GM18868 (cell line): ENCODE measurements at regions not wholly inside any gene's neighbourhood (a gene's known extent, or its start where the extent isn't known, plus 50 kb on each side); places are given as distances from the start of the nearest gene placed in this dataset.

Experiments
- ATAC-seq: cut with Tn5 transposase; IDR thresholded peaks from one replicate; pipeline ENCODE4 v1.9.1; 2021; ENCODE audit warnings: mild to moderate bottlenecking, moderate library complexity; ENCODE audit not compliant: unreplicated experiment

DNA sequence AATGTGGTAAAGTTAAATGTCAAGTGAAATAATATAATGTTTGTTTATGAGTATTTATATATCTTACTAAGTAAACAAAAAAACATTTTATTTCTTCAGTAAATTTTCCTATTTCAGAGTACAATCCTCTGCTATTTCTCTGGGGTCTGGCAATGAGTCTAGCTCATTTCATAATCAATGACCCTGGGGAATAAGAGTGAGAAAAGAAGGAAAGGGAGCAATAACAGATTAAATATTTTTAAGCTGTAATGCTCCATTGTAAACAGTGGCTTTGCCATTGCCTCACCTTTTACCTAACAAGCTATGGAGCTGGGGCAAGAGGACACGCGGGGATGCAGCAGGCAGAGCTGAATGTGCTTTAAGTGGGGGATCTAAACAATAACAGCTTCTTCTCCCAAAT, 1071.9 kb downstream of the FLRT2 start:
- ATAC-seq = no peak

DNA sequence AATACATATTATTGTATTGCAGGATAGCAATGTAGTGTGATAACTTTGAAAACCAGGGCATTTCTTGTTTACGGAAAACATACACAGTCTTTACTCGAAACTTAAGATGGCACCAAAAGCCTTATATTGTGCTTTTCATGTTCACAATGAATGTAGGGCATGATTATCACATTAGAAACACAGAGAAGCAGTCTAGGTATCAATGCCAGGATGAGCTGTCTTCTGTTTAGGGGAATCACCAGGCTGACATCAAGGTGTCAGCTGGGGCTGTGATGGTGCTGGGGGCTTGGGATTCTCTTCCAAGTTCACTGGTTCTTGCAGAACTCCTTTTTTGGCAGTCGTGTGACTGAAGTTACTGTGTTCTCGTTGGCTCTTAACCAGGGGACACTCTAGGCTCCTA, 1067.3 kb downstream of the FLRT2 start:
- ATAC-seq = no peak

DNA sequence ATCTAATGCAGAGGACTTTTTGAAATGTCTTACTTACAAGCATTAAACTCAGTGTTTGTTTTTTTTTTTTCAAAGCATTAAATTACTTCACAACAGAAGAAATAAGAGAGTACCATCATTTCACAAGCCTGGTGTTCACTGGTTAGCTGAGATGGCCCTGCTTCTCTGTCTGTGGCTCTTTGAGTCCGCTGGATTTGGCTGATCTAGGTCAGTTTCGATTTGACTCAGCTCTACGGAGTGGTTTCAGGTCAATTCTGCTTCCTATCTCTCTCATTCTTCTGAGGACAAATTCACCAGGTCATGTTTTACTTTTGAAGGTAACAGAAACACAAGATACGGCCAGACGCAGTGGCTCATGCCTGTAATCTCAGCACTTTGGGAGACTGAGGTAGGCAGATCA, 1066.1 kb downstream of the FLRT2 start:
- ATAC-seq = peak; percentile 70

DNA sequence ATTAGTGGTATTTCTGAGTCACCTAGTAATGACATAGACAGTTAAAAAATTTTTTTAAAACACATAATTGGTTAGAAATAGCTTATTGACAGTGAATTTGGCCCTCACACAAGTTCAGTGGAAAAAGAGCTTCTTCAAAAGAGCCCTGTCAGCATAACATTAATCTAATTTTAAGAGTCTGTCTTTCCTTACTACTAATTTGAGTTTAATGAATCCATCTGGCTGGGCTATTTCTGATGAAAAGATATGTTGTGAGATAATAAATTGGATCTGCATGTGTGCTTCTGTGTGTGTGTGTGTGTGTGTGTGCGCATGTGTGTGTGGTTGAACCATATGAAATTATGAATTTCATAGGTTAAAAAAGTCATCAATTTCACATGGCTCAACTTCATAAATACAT, 1045.2 kb downstream of the FLRT2 start:
- ATAC-seq = no peak

DNA sequence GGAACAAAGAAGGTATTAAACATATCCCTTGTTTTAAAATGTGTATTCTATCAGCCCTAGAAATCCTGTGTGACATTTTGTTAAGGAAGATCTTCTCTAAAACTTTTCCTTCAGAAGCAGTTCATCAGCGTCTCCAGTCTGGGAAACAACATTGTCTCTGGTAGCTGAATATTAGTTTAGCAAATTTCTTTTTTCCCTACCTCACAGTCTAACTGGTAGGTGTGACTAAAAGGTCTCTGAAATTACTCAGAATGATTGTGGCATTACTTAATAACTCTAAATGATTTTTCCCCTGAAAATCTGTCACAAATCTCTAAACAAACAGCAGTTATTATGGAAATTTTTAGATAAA, 1044.8 kb downstream of the FLRT2 start:
- no peak for ATAC-seq

DNA sequence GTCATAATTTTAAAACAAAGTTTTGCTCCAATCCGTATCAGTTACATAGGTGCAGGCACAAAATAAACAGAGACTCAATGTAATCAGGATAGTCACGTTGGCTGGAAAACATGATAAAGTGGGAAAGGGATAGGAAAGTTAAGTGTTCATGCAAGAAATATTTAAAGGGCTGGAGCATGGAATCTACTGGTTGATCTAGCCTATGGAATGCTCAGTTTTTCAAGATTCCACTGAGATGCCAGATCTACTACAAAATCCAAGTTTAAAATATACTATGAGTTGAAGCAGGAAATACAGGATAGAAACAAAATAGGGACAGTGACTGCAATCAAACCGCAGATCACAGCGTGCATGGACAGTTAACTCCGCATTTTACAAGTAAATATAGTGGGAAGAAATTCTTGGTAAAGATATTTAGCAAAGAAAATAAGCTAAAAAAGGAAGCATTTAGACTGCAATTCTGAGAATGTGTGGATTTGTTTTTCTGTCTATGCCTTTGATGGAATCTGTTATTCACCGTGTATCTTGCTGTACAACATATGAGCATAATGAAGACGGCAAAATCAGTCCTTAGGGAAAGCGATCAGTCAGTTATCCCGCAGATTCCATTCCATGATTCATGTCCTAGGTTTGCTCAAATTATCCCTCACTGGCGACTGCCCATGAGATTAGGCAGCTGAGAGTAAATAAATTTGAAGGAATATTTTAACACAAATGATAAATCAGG, 1044.3 kb downstream of the FLRT2 start:
- no peak for ATAC-seq

DNA sequence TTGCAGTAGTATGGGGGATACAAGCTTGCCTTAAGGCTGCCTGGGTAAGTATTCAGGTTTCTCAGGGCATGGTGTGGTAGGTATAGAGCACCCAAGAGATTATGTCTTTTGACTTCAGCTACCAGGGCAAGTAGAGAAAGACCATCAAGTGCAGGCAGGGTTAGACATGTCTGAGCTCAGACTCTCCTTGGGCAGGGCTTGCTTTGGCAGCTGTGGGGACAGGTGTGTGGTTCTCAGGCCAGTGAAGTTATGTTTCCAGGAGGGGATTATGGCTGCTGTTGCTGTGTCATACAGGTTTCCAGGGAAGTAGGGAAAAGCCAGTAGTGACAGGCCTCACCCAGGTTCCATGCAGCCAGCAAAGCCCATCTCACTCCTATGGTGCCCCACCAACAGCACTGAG, 1040.4 kb downstream of the FLRT2 start:
- ATAC-seq = no peak

DNA sequence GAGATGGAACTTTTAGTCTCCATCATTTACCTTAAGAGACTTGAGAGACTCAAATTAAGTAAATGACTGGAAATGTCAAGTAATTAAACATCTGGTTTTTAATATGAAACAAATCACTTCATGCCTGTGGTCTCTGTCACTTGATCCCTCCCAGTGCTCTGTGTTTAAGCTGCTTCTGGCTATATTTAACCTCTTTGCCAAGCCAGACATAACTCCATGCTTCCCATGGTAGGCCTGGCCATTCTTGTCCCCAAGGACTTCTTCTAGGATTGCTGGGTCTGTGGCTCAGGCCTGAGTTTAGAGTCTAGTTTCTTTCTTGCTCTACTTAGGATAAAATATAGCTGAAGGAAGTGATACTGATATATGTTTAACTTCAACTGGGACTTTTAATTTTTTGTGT, 1013.6 kb downstream of the FLRT2 start:
- ATAC-seq = no peak

DNA sequence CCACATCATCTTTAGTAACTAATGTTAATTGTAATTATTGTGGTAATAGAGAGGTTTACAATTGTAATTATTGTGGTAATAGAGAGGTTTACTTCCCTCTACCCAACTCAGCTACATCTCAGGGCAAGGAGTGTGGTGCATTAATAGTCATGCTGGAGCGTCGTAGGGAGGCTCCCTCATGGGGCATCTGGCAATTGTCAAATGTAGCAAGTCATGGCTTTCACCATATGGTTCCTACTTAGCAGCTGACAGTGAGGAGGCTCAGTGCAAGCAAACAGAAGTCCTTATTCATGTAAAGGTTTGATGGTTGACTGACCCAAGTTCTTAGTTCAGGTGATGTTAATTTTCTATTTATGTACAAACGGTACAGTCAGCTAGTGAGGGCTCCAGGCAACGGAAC, 1012.0 kb downstream of the FLRT2 start:
- ATAC-seq = peak; percentile 44

DNA sequence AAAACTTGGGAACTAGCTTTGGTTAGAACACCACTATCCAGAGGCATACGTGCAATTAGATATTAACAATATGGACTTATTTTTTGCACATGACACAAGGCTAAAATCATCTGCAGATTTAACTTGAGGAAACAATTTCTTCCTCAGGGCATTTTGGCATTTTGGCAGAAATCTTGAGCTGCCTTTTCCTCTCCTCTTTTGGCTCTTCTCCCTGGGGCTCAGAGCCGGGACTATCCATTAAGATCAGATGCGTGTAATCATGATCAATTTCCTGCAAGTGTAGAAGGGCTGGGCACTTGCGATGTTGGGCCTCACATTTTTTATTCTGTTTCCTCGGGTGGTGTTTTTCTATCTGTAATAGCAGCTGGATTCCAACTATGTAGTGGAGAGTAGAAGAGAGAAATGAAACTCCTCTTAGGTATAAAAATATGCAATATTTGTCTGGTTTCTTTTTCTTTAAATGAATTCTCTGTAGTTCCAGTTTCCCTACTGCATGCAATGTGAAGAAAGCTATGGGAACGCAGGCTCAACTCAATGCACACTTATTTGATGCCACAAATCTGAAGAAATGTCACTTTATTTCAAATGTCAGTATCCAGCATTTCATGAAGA, 1010.8 kb downstream of the FLRT2 start:
- ATAC-seq = no peak

DNA sequence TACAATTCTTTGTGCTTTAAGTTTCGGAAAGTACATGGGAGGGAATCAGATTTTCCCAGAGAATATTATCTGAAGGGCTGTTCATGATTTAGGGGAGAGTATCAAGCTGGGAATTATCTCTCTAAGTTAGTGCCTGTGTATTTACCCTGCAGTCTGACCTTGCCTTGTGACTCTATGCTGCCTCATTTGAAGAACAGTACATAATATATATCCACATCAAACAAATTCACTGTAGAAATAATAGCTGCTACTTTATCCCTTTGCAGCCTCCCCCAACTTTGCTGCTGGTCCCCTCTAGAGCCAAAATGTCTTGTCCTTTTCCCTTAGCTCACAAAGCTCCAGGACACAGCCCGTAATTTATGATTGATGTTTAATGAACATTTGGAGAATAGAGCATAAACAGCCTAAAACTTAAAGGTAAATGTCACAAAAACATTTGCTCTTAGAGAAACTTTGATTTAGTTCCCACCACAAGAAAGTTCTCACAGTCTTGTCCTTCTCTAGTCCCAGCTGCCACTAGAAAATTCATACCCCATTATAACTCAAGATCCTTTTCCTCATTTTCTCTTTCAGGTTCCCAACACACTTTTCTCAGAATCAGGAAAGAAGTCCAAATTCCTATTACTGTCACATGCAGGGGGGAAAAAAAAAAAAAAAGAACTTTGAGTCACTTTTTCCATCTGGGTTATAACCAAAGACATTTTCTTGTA, 1009.6 kb downstream of the FLRT2 start:
- ATAC-seq = no peak

DNA sequence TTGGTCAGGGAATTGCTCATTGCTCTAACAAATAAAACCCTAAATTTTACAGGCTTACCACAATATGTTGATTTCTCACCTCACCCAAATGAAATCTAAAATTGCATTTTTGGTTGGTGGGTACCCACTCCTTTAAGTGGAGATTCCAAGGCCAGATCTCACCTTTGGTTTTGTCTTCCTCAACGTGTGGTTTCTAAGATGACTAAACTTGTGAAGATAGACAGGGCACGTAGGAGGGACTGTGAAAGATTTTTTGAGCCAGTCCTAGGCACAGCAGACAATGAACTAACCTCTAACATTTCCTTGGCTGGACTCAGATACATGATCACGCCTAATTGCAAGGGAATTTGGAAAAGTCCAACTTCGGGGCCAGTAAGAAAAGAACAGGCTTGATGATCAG, 1003.9 kb downstream of the FLRT2 start:
- no peak for ATAC-seq

DNA sequence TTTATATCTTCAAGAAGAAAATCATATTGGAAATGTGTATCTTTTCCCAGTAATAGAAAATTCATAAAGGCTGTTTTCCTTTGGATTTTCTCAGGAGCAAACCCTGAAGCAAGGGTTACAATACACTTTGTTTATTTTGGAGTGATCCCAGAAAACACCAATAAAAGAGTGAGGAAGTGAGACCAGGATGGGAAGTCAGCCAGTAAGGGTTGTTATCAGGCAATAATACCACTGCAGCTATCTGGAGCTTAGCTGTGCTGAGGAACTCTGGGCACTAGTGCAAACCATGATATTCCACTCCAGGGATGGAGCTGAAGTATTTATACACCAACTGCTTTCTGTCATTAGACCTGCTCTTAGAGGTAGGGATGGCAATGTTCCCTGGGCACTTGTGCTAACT, 1002.3 kb downstream of the FLRT2 start:
- no peak for ATAC-seq

DNA sequence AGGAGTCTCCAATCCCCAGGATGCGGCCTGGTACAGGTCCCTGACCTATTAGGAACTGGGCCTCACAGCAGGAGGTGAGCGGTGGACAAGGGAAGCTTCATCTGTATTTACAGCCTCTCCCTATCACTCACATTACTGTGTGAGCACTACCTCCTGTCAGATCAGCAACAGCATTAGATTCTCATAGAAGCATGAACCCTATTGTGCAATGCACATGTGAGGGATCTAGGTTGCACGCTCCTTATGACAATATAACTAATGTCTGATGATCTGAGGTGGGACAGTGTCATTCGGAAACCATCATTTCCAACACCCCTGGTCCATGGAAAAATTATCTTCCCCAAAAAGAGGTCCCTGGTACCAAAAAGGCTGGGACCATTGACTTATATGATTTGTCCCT, 1000.5 kb downstream of the FLRT2 start:
- no peak for ATAC-seq

DNA sequence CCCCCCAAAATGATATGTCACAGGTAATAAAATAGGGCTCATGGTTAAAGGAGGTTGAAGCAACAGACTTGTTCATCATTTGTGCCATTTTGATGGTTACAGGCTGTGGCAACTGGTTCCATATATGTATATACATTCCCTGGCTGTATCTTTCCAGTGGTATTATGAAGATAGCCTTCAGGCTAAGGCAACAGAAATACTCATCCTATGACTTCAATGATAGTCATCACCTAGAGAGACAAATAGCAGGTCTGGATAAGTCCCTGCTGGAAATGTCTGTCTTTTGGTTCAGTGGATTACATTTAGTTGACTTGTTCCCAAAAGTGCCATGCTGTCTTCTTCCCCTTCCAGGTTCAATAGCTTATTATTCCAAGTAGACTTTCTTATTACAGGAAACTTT, 997.4 kb downstream of the FLRT2 start:
- ATAC-seq = no peak

DNA sequence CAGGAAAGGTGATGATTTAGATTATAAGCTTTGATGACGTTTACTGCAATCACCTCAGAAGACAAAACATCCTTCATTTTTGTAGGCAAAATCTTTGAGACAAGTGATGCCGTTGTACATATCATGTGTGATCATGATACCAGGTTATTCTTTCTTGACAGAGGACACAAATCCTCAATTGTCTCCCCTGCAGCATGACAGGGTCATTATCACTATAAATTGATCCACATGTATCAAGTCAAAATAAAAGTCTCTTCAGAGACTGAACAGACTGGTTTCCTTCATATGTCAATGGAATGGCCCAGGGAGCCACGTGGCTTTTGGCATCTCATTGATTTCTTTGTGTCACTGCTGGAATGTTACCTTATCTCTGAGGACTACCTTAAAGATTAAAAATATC, 995.7 kb downstream of the FLRT2 start:
- ATAC-seq = no peak

DNA sequence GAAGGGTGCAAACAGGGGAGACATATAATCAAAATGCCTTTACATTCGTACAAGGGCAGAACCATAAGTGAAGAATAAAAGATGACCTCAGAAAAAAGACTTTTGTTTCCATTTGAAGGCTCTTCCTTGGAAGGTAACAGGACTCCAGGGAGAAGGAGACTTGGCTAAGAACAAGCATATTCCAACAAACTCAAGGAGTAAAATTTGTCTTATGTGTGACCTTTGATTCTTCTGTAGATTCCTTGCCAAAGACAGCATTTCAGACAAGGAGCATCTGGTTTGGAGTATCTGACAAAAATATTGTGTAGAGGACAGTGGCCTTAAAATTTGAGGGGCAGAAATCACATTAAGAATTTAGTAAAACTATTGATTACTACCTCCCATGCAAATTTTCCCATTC, 991.9 kb downstream of the FLRT2 start:
- no peak for ATAC-seq

DNA sequence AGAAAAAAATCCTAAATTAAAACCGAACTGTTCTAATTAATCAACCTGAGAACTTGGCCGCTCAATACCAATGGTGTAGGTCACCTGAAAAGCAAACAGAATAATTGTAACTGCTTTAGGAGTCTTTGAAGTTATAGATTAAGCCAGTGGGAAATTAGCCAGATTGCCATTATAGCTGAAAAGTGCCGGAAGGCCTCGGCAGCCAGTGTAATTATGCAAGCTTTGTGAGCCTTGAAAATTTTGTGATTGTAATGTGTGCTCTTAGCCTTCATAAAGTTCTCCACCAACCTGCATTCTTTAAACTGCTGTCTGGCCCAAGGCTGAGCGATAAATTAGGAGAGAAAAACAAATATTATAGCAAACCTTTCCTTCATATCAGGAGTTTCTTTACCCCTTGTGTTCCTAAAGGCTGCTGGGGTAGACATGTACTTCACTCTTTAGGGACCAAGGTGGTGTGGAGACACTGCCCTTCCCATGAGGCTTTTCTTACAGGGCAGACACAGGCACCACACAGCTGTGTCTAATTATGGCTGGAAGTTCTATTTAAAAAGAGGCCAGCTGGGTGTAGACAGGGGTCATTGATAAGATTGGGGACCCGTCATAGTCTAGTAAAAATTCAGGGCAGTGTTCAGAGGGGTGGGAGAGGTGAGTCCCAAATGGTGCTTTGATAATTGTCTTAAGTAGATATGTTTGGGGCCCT, 991.2 kb downstream of the FLRT2 start:
- ATAC-seq = no peak

DNA sequence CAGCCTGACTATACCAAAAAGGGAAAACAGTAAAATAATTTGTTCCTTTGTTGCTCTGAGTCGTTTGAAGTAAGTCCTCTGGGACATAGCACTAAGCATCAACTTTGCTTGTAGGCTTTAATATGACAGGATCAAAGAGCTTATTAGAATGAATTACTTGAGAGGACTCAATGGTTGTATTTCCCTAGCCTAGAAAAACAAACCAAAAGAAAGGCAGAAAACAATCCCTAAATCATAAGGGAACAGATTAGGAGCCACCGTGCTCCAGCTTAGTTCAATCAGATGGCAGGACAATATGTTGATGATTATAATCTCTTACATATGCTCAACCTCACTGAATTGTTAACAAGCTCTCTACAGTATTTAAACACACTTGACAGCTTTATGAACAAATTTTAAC, 988.4 kb downstream of the FLRT2 start:
- no peak for ATAC-seq

DNA sequence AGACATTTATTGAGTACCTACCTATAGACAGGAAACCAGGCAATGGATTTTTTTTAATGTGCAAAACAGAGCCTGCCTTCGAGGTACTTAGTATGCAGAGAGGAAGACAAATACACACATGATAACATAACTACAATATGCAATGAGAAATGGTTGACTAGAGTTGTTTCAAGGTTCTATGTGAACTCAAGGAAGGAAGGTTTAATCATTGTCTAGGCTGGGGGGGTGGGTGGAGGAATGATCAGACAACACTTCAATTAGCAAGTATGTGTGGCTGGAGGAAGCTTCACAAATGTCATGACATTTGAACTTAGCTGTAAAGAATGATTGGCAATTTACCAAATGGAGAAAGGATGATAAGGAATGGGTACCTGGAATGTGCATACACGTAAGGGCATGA, 985.3 kb downstream of the FLRT2 start:
- no peak for ATAC-seq

DNA sequence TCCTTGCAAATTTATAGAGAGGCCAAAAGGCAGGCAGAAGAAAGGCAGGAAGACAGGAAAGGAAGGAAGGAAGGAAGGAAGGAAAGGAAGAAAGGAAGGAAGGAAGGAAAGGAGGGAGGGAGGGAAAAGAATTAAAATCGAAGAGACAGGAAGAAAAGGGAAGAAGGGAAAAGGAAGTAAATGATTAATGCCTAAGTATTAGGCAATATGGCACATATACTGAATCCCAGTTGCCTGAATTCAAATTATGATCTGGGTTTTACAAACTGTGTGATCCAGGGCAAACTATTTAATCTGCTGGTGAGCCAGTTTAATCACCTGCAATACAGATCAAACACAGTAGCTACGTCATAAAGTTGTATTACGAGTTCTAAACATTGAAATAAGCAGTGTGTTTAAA, 983.6 kb downstream of the FLRT2 start:
- ATAC-seq = no peak

DNA sequence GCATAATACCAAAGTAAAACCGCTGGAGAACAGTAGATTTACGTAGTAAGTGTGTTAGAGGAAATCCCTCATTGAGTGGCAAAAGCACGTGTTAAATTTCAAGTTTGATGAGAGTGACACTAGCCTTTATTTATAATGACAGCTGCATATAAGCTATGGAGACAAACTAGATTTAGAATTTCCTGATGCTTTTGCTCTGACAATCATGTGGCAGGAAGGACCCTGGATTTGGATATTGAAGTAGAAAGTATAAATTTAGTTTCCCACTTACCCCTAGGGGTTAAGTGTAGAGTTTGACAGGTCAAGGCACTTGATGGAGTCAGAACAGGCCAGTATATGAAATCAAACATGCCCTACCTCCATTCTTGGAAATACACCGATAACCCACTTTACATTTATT, 983.1 kb downstream of the FLRT2 start:
- no peak for ATAC-seq
